ENCODE measurements at regions not wholly inside any gene's neighbourhood (a gene's known extent, or its start where the extent isn't known, plus 50 kb on each side); places are given as distances from the start of the nearest gene placed in this dataset.

GRCh38 chr3:87958289-87958688 is 100.5 kb downstream of the CGGBP1 start:
- Histone ChIP-seq H3K4me1 (ENCODE audit: insufficient read depth, low read length) (no peaks in the 10 kb centered on the region), H3K36me3 (replicated peaks in 1 of 2; ENCODE audit: control insufficient read depth in 1 of 2, insufficient read depth in 2 of 2, low read length in 2 of 2) (no peaks in the 10 kb centered on the region), H3K79me2 (ENCODE audit: insufficient read depth, low read length) (no peaks in the 10 kb centered on the region), H4K20me1 (ENCODE audit: insufficient read depth, low read length) (no peaks in the 10 kb centered on the region), H3K27me3 (ENCODE audit: control insufficient read depth in 1 of 2, insufficient read depth in 2 of 2, low read length in 2 of 2) (no peaks in the 10 kb centered on the region), H3K27ac (ENCODE audit: extremely low read length, insufficient read depth, low read length) (no peak overlapping the region), H3K9ac (ENCODE audit: insufficient read depth, low read depth, low read length) (no peak overlapping the region), H2AFZ (ENCODE audit: low read length) (no peak overlapping the region), H3K4me2 (ENCODE audit: low read depth, low read length) (no peak overlapping the region), H3K9me3 (ENCODE audit: low read length) (no peaks in the 10 kb centered on the region), H3K4me3 (replicated peaks in 1 of 3; ENCODE audit: insufficient read depth in 1 of 3, low read depth in 2 of 3, low read length in 3 of 3) (no peak overlapping the region)
- BruUV-seq (replicated peaks), result no TSS peak
- ATAC-seq, result no peak
- WGBS (ENCODE audit: low lambda C conversion rate), result 0% methylated on average over 1 of the region's 1 CpG
- in situ Hi-C loops (cut with HindIII; ENCODE audit: extremely low pct_ligation_motif_present, low pct_unique_long_range_greater_than_20kb) (no loop called here), intact Hi-C loops (cut with micrococcal nuclease; ENCODE audit: unreplicated experiment) (no loop called here)
- TF ChIP-seq JUN (CRISPR knock-in tag; IDR thresholded peaks at IDR 0.05) (no peak), MZF1 (CRISPR knock-in tag; IDR thresholded peaks at IDR 0.05; ENCODE audit: borderline replicate concordance) (no peak), BHLHE40 (IDR thresholded peaks at IDR 0.05; ENCODE audit: low read length) (no peak), HIC2 (CRISPR knock-in tag; IDR thresholded peaks at IDR 0.05; ENCODE audit: low read depth) (no peak), CTCF (CRISPR knock-in tag; IDR thresholded peaks at IDR 0.05) (no peak), ZBTB38 (CRISPR knock-in tag; IDR thresholded peaks at IDR 0.05) (no peak), CAMTA2 (CRISPR knock-in tag; IDR thresholded peaks at IDR 0.05; ENCODE audit: borderline replicate concordance) (no peak), ZNF331 (CRISPR knock-in tag; IDR thresholded peaks at IDR 0.05) (no peak), ZNF333 (CRISPR knock-in tag; IDR thresholded peaks at IDR 0.05; ENCODE audit: borderline replicate concordance) (no peak), ZKSCAN8 (CRISPR knock-in tag; IDR thresholded peaks at IDR 0.05; ENCODE audit: borderline replicate concordance) (no peak), ARNT2 (CRISPR knock-in tag; IDR thresholded peaks at IDR 0.05; ENCODE audit: low read depth) (no peak), ZSCAN20 (CRISPR knock-in tag; IDR thresholded peaks at IDR 0.05; ENCODE audit: borderline replicate concordance) (no peak), ZFP36L2 (CRISPR knock-in tag; IDR thresholded peaks at IDR 0.05) (no peak), ZNF501 (CRISPR knock-in tag; IDR thresholded peaks at IDR 0.05) (no peak), PREB (CRISPR knock-in tag; IDR thresholded peaks at IDR 0.05) (no peak), ZHX1 (CRISPR knock-in tag; IDR thresholded peaks at IDR 0.05; ENCODE audit: low read depth) (no peak)
- no peak for DNase-seq (ENCODE audit: low spot score)
- no peak for FAIRE-seq
- POLR2A ChIA-PET, result no interaction called here
- CTCF ChIA-PET (ENCODE audit: low intra/inter-chr PET ratio, low total read pairs), result no interaction called here

Measured in HepG2 (cell line).